Endothelial cell of umbilical vein (primary cell): ENCODE measurements at regions not wholly inside any gene's neighbourhood (a gene's known extent, or its start where the extent isn't known, plus 50 kb on each side); places are given as distances from the start of the nearest gene placed in this dataset.
"Not testable (repeated sequence)": the region's sequence is repeated elsewhere in the genome, so short reads cannot be mapped to it uniquely, and the experiment has no call there.

Experiments used
- BruUV-seq: library from RNA; stranded (reverse); fragments of 400-500 nt; replicated peaks from 2 replicates; lab custom pipeline; 2021; lab: Mats Ljungman, UMichigan
- CTCF ChIA-PET: fragments of 300-600, 350-600 bp; sonication (Branson Sonifier 250); formaldehyde crosslinking; loops from one replicate; lab custom pipeline; 2021; ENCODE audit warnings: antibody characterized with exemption, inconsistent platforms; lab: Charles Lee
- POLR2A ChIA-PET: fragments of 300-600, 350-600 bp; sonication (Branson Sonifier 250); formaldehyde crosslinking; loops from one replicate; lab custom pipeline; 2021; ENCODE audit warnings: antibody characterized with exemption, inconsistent platforms; lab: Charles Lee
- DNase-seq: peaks from one replicate; pipeline ENCODE4 v3.0.0-alpha.2; 2011; ENCODE audit warnings: low read depth, low spot score
- FAIRE-seq: peaks from 2 replicates; lab custom pipeline; 2011; peaks lifted over from hg19 to GRCh38; lab: Jason Lieb, UNC
- H2AFZ ChIP-seq: 2 replicates; pipeline ENCODE4 v1.6.0; 2012; ENCODE audit warnings: low read depth, low read length, control low read depth, inconsistent platforms
- H3K27ac ChIP-seq: 2 replicates; pipeline ENCODE4 v1.5.1; 2011; ENCODE audit warnings: low read depth, mild to moderate bottlenecking, control low read depth, low read length, moderate library complexity; ENCODE audit not compliant: insufficient read depth
- H3K27me3 ChIP-seq, 2 experiments: 2 replicates each; pipeline versions ENCODE4 v1.6.0 to v1.6.1; 2011; ENCODE audit warnings: low read length in 2 of 2, mixed read lengths in 1 of 2; ENCODE audit not compliant: control insufficient read depth in 2 of 2, insufficient read depth in 2 of 2
- H3K36me3 ChIP-seq, 2 experiments: 2 replicates in 1 of 2; 3 replicates in 1 of 2; pipeline ENCODE4 v1.5.1; 2011; ENCODE audit warnings: low read length in 2 of 2, mild to moderate bottlenecking in 1 of 2, moderate library complexity in 1 of 2; ENCODE audit not compliant: control insufficient read depth in 2 of 2, insufficient read depth in 2 of 2; ENCODE audit errors: extremely low read depth in 1 of 2
- H3K4me1 ChIP-seq: 3 replicates; pipeline ENCODE4 v1.5.1; 2011; ENCODE audit warnings: mild to moderate bottlenecking, low read length; ENCODE audit not compliant: control insufficient read depth, insufficient read depth; ENCODE audit errors: extremely low read depth
- H3K4me2 ChIP-seq: 2 replicates; pipeline ENCODE4 v1.6.1; 2011; ENCODE audit warnings: low read length, control low read depth, mixed read lengths; ENCODE audit not compliant: insufficient read depth
- H3K4me3 ChIP-seq, 3 experiments: fragments of 200-600 bp in 1 of 3; sonication (generic), shearing (Covaris generic) in 1 of 3; replicated peaks in 1 of 3; 2 replicates each; pipeline ENCODE4 v1.5.1; 2011 to 2016; ENCODE audit warnings: control low read depth in 3 of 3, low read length in 3 of 3, mild to moderate bottlenecking in 2 of 3, inconsistent platforms in 1 of 3, low read depth in 1 of 3, moderate library complexity in 1 of 3; ENCODE audit not compliant: insufficient read depth in 1 of 3
- H3K79me2 ChIP-seq: 2 replicates; pipeline ENCODE4 v1.6.0; 2012; ENCODE audit warnings: low read length, inconsistent platforms; ENCODE audit not compliant: control insufficient read depth, insufficient read depth
- H3K9ac ChIP-seq: replicated peaks from 2 replicates; pipeline ENCODE3; 2011; ENCODE audit warnings: low read length, control low read depth; ENCODE audit not compliant: insufficient read depth; ENCODE audit errors: extremely low read depth
- H3K9me1 ChIP-seq: replicated peaks from 3 replicates; pipeline ENCODE4 v1.6.0; 2011; ENCODE audit warnings: mild to moderate bottlenecking, low read length; ENCODE audit not compliant: control insufficient read depth, insufficient read depth; ENCODE audit errors: extremely low read depth
- H3K9me3 ChIP-seq: replicated peaks from 2 replicates; pipeline ENCODE4 v1.5.1; 2012; ENCODE audit warnings: low read length, inconsistent platforms; ENCODE audit not compliant: control insufficient read depth, insufficient read depth
- H4K20me1 ChIP-seq: replicated peaks from 2 replicates; pipeline ENCODE3; 2011; ENCODE audit warnings: mild to moderate bottlenecking, low read length; ENCODE audit not compliant: control insufficient read depth, insufficient read depth; ENCODE audit errors: extremely low read depth
- dilution Hi-C: fragments of 300-500 bp; cut with MboI; formaldehyde crosslinking; loops from one replicate; pipeline ENCODE4 v1.15.0; 2019; ENCODE audit warnings: low sequenced_read_pairs; ENCODE audit not compliant: extremely low pct_ligation_motif_present
- intact Hi-C: fragments of 100-400 bp; cut with micrococcal nuclease; formaldehyde crosslinking; loops from one replicate; pipeline ENCODE4 v1.10.0; 2022

DNA sequence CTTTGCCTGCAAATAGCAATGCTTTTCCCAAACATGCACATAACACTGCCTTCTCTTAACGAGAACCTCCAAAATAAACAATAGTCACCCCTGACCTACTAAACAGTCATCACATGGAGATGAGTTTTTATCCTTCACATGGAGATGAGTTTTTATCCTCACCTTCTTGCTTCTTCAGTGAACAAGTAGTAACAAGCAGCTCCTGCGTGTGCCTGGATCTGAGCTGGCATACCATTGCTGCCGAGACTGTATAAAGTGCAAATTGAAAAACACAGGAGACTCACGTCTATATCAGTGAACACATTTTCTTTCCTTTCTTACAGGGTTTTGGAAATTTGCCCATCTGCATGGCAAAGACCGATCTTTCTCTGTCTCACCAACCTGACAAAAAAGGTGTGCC lies 625.7 kb downstream of the FOXD4L6 start:
- FAIRE-seq, dilution Hi-C loops, CTCF ChIA-PET, H3K4me3 ChIP-seq, H3K79me2 ChIP-seq, H4K20me1 ChIP-seq, H3K27me3 ChIP-seq, intact Hi-C loops, H3K4me2 ChIP-seq, H3K9me1 ChIP-seq, H3K4me1 ChIP-seq, H3K9me3 ChIP-seq, POLR2A ChIA-PET, H3K9ac ChIP-seq, DNase-seq, H2AFZ ChIP-seq, H3K36me3 ChIP-seq: not testable (repeated sequence)
- BruUV-seq: TSS peak; percentile 49
- H3K27ac ChIP-seq: peak overlapping the region; percentile 45
